ENCODE measurements at regions not wholly inside any gene's neighbourhood (a gene's known extent, or its start where the extent isn't known, plus 50 kb on each side); places are given as distances from the start of the nearest gene placed in this dataset.

GRCh38 chrX:63959975-63960374 is 175.0 kb upstream of the ARHGEF9 start:
- DNase-seq: no peak
- TF ChIP-seq, protein P1, sequence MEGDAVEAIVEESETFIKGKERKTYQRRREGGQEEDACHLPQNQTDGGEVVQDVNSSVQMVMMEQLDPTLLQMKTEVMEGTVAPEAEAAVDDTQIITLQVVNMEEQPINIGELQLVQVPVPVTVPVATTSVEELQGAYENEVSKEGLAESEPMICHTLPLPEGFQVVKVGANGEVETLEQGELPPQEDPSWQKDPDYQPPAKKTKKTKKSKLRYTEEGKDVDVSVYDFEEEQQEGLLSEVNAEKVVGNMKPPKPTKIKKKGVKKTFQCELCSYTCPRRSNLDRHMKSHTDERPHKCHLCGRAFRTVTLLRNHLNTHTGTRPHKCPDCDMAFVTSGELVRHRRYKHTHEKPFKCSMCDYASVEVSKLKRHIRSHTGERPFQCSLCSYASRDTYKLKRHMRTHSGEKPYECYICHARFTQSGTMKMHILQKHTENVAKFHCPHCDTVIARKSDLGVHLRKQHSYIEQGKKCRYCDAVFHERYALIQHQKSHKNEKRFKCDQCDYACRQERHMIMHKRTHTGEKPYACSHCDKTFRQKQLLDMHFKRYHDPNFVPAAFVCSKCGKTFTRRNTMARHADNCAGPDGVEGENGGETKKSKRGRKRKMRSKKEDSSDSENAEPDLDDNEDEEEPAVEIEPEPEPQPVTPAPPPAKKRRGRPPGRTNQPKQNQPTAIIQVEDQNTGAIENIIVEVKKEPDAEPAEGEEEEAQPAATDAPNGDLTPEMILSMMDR (IDR thresholded peaks at IDR 0.05): no peak
- no peaks in the 10 kb centered on the region for H3K4me1 ChIP-seq (ENCODE audit: low read depth)
- no peak overlapping the region for H3K4me3 ChIP-seq
- intact Hi-C loops (cut with DNase I, micrococcal nuclease): no loop called here
- no peaks in the 10 kb centered on the region for H3K9me3 ChIP-seq
- ATAC-seq: no peak
- no peaks in the 10 kb centered on the region for H3K36me3 ChIP-seq (ENCODE audit: low read depth)

- no peak for ATAC-seq
- no peak for DNase-seq
- Histone ChIP-seq H3K4me1 (ENCODE audit: low read depth) (no peaks in the 10 kb centered on the region), H3K36me3 (ENCODE audit: low read depth) (no peaks in the 10 kb centered on the region), H3K4me3 (no peak overlapping the region), H3K9me3 (no peaks in the 10 kb centered on the region)
- intact Hi-C loops (cut with DNase I, micrococcal nuclease): no loop called here
- TF ChIP-seq, protein P1 (IDR thresholded peaks at IDR 0.05): no peak
Observed at GRCh38 chrX:63958134-63958865, 173.3 kb upstream of the ARHGEF9 start.

- Histone ChIP-seq H3K9me3 (no peaks in the 10 kb centered on the region), H3K4me1 (ENCODE audit: low read depth) (no peaks in the 10 kb centered on the region), H3K36me3 (ENCODE audit: low read depth) (no peaks in the 10 kb centered on the region), H3K4me3 (no peak overlapping the region)
- TF ChIP-seq, protein P1 (IDR thresholded peaks at IDR 0.05): no peak
- DNase-seq: no peak
- intact Hi-C loops (cut with DNase I, micrococcal nuclease): no loop called here
- ATAC-seq: no peak
Observed at GRCh38 chrX:63935835-63936234, 150.8 kb upstream of the ARHGEF9 start.

DNA sequence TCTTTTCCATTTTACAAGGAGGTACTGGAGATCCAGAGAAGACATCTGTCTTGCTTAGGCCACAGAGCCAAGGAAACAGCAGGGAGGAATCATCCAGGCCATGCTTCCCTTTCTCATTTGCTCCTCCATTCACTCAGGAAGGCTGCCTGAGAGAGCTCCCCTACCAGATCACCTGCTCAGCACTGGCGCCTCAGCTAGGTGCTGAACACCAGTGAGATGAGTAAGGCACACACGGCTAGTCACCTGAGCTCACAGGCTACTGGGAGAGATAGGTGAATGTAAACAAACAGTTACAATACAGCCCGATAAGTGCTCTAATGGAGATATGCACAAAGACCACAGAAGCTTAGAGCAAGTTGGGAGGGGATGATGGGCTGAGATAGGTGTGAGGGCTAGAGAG is 149.8 kb upstream of the ARHGEF9 start:
- no peak for DNase-seq

GRCh38 chrX:63934160-63934559 is 149.1 kb upstream of the ARHGEF9 start:
- H3K9me3 ChIP-seq: no peaks in the 10 kb centered on the region
- no peak for DNase-seq
- no peaks in the 10 kb centered on the region for H3K4me1 ChIP-seq (ENCODE audit: low read depth)
- H3K4me3 ChIP-seq: no peak overlapping the region
- H3K36me3 ChIP-seq (ENCODE audit: low read depth): no peaks in the 10 kb centered on the region
- intact Hi-C loops (cut with DNase I, micrococcal nuclease): no loop called here
- TF ChIP-seq, protein P1 (IDR thresholded peaks at IDR 0.05): no peak
- ATAC-seq: no peak

More for the DNA sequence above, 149.8 kb upstream of the ARHGEF9 start:
- Histone ChIP-seq H3K4me1 (ENCODE audit: low read depth) (no peaks in the 10 kb centered on the region), H3K4me3 (no peak overlapping the region), H3K36me3 (ENCODE audit: low read depth) (no peaks in the 10 kb centered on the region), H3K9me3 (no peaks in the 10 kb centered on the region)
- TF ChIP-seq, protein P1 (IDR thresholded peaks at IDR 0.05): no peak
- ATAC-seq: no peak
- intact Hi-C loops (cut with DNase I, micrococcal nuclease): no loop called here

All from mucosa of descending colon (tissue), 3 donors.